Sigmoid colon (tissue), 6 donors: ENCODE measurements at regions not wholly inside any gene's neighbourhood (a gene's known extent, or its start where the extent isn't known, plus 50 kb on each side); places are given as distances from the start of the nearest gene placed in this dataset.

ENCODE experiments used
- DNase-seq: peaks from one replicate; pipeline ENCODE4 v3.0.0-alpha.2; 2019
- H3K27ac ChIP-seq, 4 donors: fragments of 200-600 bp; sonication (generic); one replicate each; pipeline ENCODE4 v1.5.1; 2016 to 2019; ENCODE audit warnings: mild to moderate bottlenecking in 1 of 4
- H3K27me3 ChIP-seq, 3 donors: fragments of 200-600 bp; sonication (generic); one replicate each; pipeline ENCODE4 v1.5.1; 2019; ENCODE audit warnings: mild to moderate bottlenecking in 1 of 3
- H3K36me3 ChIP-seq, 4 donors: fragments of 200-600 bp; sonication (generic); one replicate each; pipeline ENCODE4 v1.5.1; 2016 to 2019
- H3K4me1 ChIP-seq, 4 donors: fragments of 200-600 bp; sonication (generic); one replicate each; pipeline ENCODE4 v1.5.1; 2017 to 2019
- H3K4me3 ChIP-seq, 4 donors: fragments of 200-600 bp; sonication (generic); one replicate each; pipeline ENCODE4 v1.5.1; 2017 to 2019; ENCODE audit warnings: mild to moderate bottlenecking in 2 of 4, moderate library complexity in 1 of 4
- H3K9me3 ChIP-seq, 4 donors: fragments of 200-600 bp in 3 of 4; sonication (generic) in 3 of 4; one replicate each; pipeline versions ENCODE4 v1.5.1 to v1.6.1; 2013 to 2019
- CTCF ChIP-seq, 4 experiments: fragments of 450-650 bp in 3 of 4; fragments of 200-600 bp in 1 of 4; IDR thresholded peaks; one replicate each; pipeline ENCODE4 v1.5.1; 2016 to 2019; ENCODE audit warnings: antibody characterized with exemption in 4 of 4, mild to moderate bottlenecking in 3 of 4, moderate library complexity in 2 of 4
- EP300 ChIP-seq, 4 donors: sonication (generic); formaldehyde crosslinking; IDR thresholded peaks; one replicate each; pipeline ENCODE4 v1.6.1; 2017; ENCODE audit warnings: antibody characterized with exemption in 4 of 4
- POLR2A ChIP-seq, 2 donors: fragments of 450-650 bp; IDR thresholded peaks; one replicate each; pipeline ENCODE4 v1.6.1; 2016; ENCODE audit warnings: antibody characterized with exemption in 2 of 2, mild to moderate bottlenecking in 2 of 2, moderate library complexity in 2 of 2
- POLR2AphosphoS5 ChIP-seq, 4 donors: sonication (generic); formaldehyde crosslinking; IDR thresholded peaks; one replicate each; pipeline ENCODE4 v1.6.1; 2017; ENCODE audit warnings: antibody characterized with exemption in 4 of 4
- WGBS, 2 donors: extraction: QIAGEN DNeasy Blood & Tissue Kit; methylation state at CpG; one replicate each; pipeline ENCODE4 v1.1.7; 2013; 5-methylcytosine and 5-hydroxymethylcytosine counted together
- intact Hi-C: fragments of 100-400 bp; cut with DNase I; formaldehyde crosslinking; loops from one replicate; pipeline ENCODE4 v1.15.1; 2023
- donor health status: healthy with polysubstance abuse.
- donor health status: healthy.

GRCh38 chr1:201625226-201625761 lies 86.4 kb downstream of the NAV1 start:
- TF ChIP-seq CTCF (IDR thresholded peaks at IDR 0.05) (no peak), POLR2AphosphoS5 (IDR thresholded peaks at IDR 0.05) (peak in 2 of 4 donors; percentile 23 to 38), POLR2A (IDR thresholded peaks at IDR 0.05) (no peak)
- Histone ChIP-seq H3K9me3 (no peaks in the 10 kb centered on the region), H3K36me3 (peaks cover 0 to 20% (median 11%) of the 10 kb centered on the region in 4 donors), H3K27ac (peak overlapping the region in 1 of 4 donors; percentile 35), H3K4me1 (peaks cover 0 to 17% (median 13%) of the 10 kb centered on the region in 4 donors), H3K4me3 (no peak overlapping the region), H3K27me3 (no peaks in the 10 kb centered on the region)
- no peak for DNase-seq
- WGBS, 2 donors = 78 to 86% methylated on average over 3 of the region's 3 CpGs
- intact Hi-C loops = no loop called here

DNA sequence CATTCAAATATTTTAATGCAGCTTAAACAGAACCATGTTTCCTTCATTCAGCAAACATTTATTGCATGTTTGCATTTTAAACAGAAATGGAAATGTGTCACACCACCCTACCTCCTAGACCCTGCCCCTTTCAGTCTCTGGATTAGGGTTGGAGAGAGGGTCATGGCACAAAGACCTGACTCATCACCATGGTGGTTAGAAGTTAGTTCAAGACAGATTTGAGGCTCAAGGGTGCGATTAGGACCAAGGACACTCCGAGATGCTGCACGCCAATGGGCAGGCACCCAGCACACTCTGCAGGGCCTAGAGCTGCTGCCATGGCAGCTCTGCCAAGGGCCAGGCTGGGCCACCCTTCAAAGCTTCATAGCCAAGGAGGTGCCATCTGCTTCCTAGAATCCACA lies 86.9 kb downstream of the NAV1 start:
- H3K27ac ChIP-seq = peak overlapping the region in 1 of 4 donors; percentile 35
- intact Hi-C loops = no loop called here
- no peaks in the 10 kb centered on the region for H3K27me3 ChIP-seq
- TF ChIP-seq POLR2A (IDR thresholded peaks at IDR 0.05) (no peak), POLR2AphosphoS5 (IDR thresholded peaks at IDR 0.05) (no peak), CTCF (IDR thresholded peaks at IDR 0.05) (no peak)
- H3K36me3 ChIP-seq = peaks cover 0 to 20% (median 11%) of the 10 kb centered on the region in 4 donors
- no peak for DNase-seq
- H3K4me1 ChIP-seq = peaks cover 0 to 23% (median 19%) of the 10 kb centered on the region in 4 donors
- WGBS, 2 donors = 94 to 96% methylated on average over 3 of the region's 3 CpGs
- H3K9me3 ChIP-seq = no peaks in the 10 kb centered on the region
- no peak overlapping the region for H3K4me3 ChIP-seq

- intact Hi-C loops = no loop called here
- Histone ChIP-seq H3K27ac (peak overlapping the region in 1 of 4 donors; percentile 35), H3K27me3 (no peaks in the 10 kb centered on the region), H3K9me3 (no peaks in the 10 kb centered on the region), H3K4me3 (no peak overlapping the region), H3K36me3 (peaks cover 0 to 20% (median 11%) of the 10 kb centered on the region in 4 donors), H3K4me1 (peaks cover 0 to 26% (median 22%) of the 10 kb centered on the region in 4 donors)
- WGBS, 2 donors = 88 to 90% methylated on average over 4 of the region's 4 CpGs
- DNase-seq = no peak
- TF ChIP-seq EP300 (IDR thresholded peaks at IDR 0.05) = no peak
Observed at GRCh38 chr1:201626629-201627275, 87.8 kb downstream of the NAV1 start.

- DNase-seq = no peak
- 19 to 64% methylated on average over 6 of the region's 6 CpGs for WGBS, 2 donors
- no peaks in the 10 kb centered on the region for H3K27me3 ChIP-seq
- H3K27ac ChIP-seq = no peak overlapping the region
- peaks cover 0 to 32% (median 23%) of the 10 kb centered on the region in 4 donors for H3K4me1 ChIP-seq
- no peak for TF ChIP-seq CTCF (IDR thresholded peaks at IDR 0.05)
- TF ChIP-seq EP300 (IDR thresholded peaks at IDR 0.05) = no peak
- no peak for TF ChIP-seq POLR2A (IDR thresholded peaks at IDR 0.05)
- TF ChIP-seq POLR2AphosphoS5 (IDR thresholded peaks at IDR 0.05) = no peak
- peaks cover 0 to 12% (median 5%) of the 10 kb centered on the region in 4 donors for H3K36me3 ChIP-seq
- intact Hi-C loops = no loop called here
- H3K4me3 ChIP-seq = no peak overlapping the region
- no peaks in the 10 kb centered on the region for H3K9me3 ChIP-seq
Observed at GRCh38 chr1:201628490-201628889, 89.6 kb downstream of the NAV1 start.

DNA sequence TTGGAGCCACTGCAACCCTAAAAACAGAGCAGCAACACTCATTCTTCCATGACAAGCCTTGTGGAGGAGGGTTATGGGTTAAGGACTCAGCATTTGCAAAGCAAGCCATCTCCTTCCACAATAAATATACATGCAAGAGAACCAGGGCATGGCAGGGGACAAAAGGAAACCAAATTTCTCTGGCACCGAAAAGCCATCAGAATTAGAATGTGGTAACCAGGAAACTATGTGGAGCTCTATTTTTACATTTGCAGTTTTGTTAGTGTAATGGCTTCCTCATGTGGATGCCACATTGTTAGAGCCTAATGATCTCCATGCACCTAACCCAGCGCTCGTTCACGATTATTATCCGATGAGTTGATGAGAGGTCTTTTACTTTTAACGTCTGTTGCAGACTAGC lies 91.7 kb downstream of the NAV1 start:
- Histone ChIP-seq H3K4me3 (no peak overlapping the region), H3K36me3 (peaks cover 0 to 5% (median under 1%) of the 10 kb centered on the region in 4 donors), H3K9me3 (no peaks in the 10 kb centered on the region), H3K27me3 (no peaks in the 10 kb centered on the region), H3K27ac (peak overlapping the region in 2 of 4 donors; percentile 43 to 67), H3K4me1 (peaks cover 0 to 44% (median 28%) of the 10 kb centered on the region in 4 donors)
- intact Hi-C loops = no loop called here
- 90 to 91% methylated on average over 6 of the region's 6 CpGs for WGBS, 2 donors
- TF ChIP-seq POLR2A (IDR thresholded peaks at IDR 0.05) (no peak), POLR2AphosphoS5 (IDR thresholded peaks at IDR 0.05) (no peak), EP300 (IDR thresholded peaks at IDR 0.05) (no peak), CTCF (IDR thresholded peaks at IDR 0.05) (no peak)
- DNase-seq = no peak
